ENCODE measurements at regions not wholly inside any gene's neighbourhood (a gene's known extent, or its start where the extent isn't known, plus 50 kb on each side); places are given as distances from the start of the nearest gene placed in this dataset.

GRCh38 chr20:22366631-22367030, 217.7 kb downstream of the FOXA2 start:
- DNase-seq (ENCODE audit: insufficient read length, low spot score) (no peak), FAIRE-seq (no peak)
- no peak for TF ChIP-seq POLR2A (IDR thresholded peaks at IDR 0.05; ENCODE audit: low read depth, low read length)
- TF ChIP-seq POLR2AphosphoS5 (IDR thresholded peaks at IDR 0.05; ENCODE audit: low read depth, low read length) = no peak
- no peak for TF ChIP-seq SPI1 (IDR thresholded peaks at IDR 0.05; ENCODE audit: low read depth, low read length)
- TF ChIP-seq POU2F2 (IDR thresholded peaks at IDR 0.05; ENCODE audit: low read depth, low read length) = no peak

DNA sequence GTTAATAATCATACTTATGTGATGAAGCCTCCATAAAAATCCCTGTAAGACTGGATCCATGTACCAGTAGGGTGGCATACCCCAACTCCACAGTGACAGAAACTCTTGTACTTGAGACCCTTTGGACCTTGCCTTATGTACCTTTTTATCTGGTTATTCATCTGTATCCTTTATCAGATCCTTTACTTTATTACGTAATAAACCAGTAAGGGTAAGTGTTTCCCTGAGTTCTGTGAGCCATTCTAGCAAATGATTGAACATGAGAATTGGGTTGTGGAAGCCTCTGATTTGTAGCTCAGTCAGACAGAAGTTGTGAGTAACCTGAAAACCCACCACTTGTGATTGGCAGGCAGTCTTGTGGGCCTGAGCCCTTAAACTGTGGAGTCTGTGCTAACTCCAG, 229.7 kb downstream of the FOXA2 start:
- no peak for FAIRE-seq
- no peak for DNase-seq (ENCODE audit: insufficient read length, low spot score)
- TF ChIP-seq POU2F2 (IDR thresholded peaks at IDR 0.05; ENCODE audit: low read depth, low read length) (no peak), POLR2A (IDR thresholded peaks at IDR 0.05; ENCODE audit: low read depth, low read length) (no peak), TAF1 (IDR thresholded peaks at IDR 0.05; ENCODE audit: low read depth, low read length) (no peak), SPI1 (IDR thresholded peaks at IDR 0.05; ENCODE audit: low read depth, low read length) (no peak), PAX5 (IDR thresholded peaks at IDR 0.05; ENCODE audit: insufficient read depth, low read length, severe bottlenecking) (no peak), POLR2AphosphoS5 (IDR thresholded peaks at IDR 0.05; ENCODE audit: low read depth, low read length) (no peak)

- DNase-seq (ENCODE audit: insufficient read length, low spot score) = no peak
- FAIRE-seq = no peak
- TF ChIP-seq SPI1 (IDR thresholded peaks at IDR 0.05; ENCODE audit: low read depth, low read length) (no peak), TAF1 (IDR thresholded peaks at IDR 0.05; ENCODE audit: low read depth, low read length) (no peak), PAX5 (IDR thresholded peaks at IDR 0.05; ENCODE audit: insufficient read depth, low read length, severe bottlenecking) (no peak), POLR2A (IDR thresholded peaks at IDR 0.05; ENCODE audit: low read depth, low read length) (no peak), POLR2AphosphoS5 (IDR thresholded peaks at IDR 0.05; ENCODE audit: low read depth, low read length) (no peak), POU2F2 (IDR thresholded peaks at IDR 0.05; ENCODE audit: low read depth, low read length) (no peak)
Measured at GRCh38 chr20:22353586-22353985, 230.8 kb downstream of the FOXA2 start.

DNA sequence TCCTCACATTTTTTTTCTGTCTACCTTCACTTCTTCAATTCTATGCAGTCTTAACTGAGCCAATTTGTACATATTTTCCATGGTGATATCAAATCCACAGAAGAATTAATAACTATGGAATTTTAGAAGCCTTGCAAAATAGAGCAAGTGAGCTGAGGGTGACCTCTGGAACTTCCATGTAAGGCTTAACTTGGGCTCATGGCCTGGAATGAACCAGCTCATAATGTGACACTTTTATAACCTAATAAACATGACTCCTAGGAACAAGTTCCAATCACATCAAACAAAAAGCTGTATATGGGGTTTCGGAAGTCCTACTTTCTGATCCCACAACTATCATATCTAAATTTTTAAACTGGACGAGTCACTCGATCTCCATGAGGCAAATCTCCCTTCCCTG, 232.4 kb downstream of the FOXA2 start:
- TF ChIP-seq PAX5 (IDR thresholded peaks at IDR 0.05; ENCODE audit: insufficient read depth, low read length, severe bottlenecking) (no peak), POLR2A (IDR thresholded peaks at IDR 0.05; ENCODE audit: low read depth, low read length) (no peak), SPI1 (IDR thresholded peaks at IDR 0.05; ENCODE audit: low read depth, low read length) (no peak), POU2F2 (IDR thresholded peaks at IDR 0.05; ENCODE audit: low read depth, low read length) (no peak), TAF1 (IDR thresholded peaks at IDR 0.05; ENCODE audit: low read depth, low read length) (no peak), POLR2AphosphoS5 (IDR thresholded peaks at IDR 0.05; ENCODE audit: low read depth, low read length) (no peak)
- FAIRE-seq = no peak

DNA sequence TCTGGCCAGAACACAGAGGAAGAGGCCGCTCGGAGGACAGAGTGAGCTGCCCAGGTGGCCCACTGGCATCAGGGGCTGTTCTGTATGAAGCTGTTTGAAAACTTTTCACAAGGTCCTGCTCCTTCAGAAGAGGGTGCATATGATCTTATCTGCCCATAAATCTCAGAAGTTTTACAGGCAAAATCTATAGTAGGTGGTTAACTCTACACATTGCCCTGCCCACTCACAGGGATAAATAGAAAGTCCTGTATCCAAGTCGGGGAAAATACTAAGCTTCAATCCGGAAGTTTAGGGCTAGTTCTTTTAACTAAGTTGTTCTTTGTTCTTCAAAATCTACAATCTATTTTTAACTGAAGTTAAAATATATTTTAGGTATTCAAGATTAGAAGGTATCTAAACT, 233.7 kb downstream of the FOXA2 start:
- FAIRE-seq = no peak
- TF ChIP-seq POLR2A (IDR thresholded peaks at IDR 0.05; ENCODE audit: low read depth, low read length) (no peak), SPI1 (IDR thresholded peaks at IDR 0.05; ENCODE audit: low read depth, low read length) (no peak), POU2F2 (IDR thresholded peaks at IDR 0.05; ENCODE audit: low read depth, low read length) (no peak), PAX5 (IDR thresholded peaks at IDR 0.05; ENCODE audit: insufficient read depth, low read length, severe bottlenecking) (no peak), POLR2AphosphoS5 (IDR thresholded peaks at IDR 0.05; ENCODE audit: low read depth, low read length) (no peak), TAF1 (IDR thresholded peaks at IDR 0.05; ENCODE audit: low read depth, low read length) (no peak)
- DNase-seq (ENCODE audit: insufficient read length, low spot score) = no peak

More for the DNA sequence above, 232.4 kb downstream of the FOXA2 start:
- no peak for DNase-seq (ENCODE audit: insufficient read length, low spot score)

- no peak for FAIRE-seq
- no peak for TF ChIP-seq TAF1 (IDR thresholded peaks at IDR 0.05; ENCODE audit: low read depth, low read length)
- no peak for TF ChIP-seq POLR2A (IDR thresholded peaks at IDR 0.05; ENCODE audit: low read depth, low read length)
- no peak for TF ChIP-seq SPI1 (IDR thresholded peaks at IDR 0.05; ENCODE audit: low read depth, low read length)
- no peak for TF ChIP-seq POLR2AphosphoS5 (IDR thresholded peaks at IDR 0.05; ENCODE audit: low read depth, low read length)
- no peak for TF ChIP-seq PAX5 (IDR thresholded peaks at IDR 0.05; ENCODE audit: insufficient read depth, low read length, severe bottlenecking)
- no peak for TF ChIP-seq POU2F2 (IDR thresholded peaks at IDR 0.05; ENCODE audit: low read depth, low read length)
- DNase-seq (ENCODE audit: insufficient read length, low spot score) = no peak
Measured at GRCh38 chr20:22348010-22348409, 236.4 kb downstream of the FOXA2 start.

DNA sequence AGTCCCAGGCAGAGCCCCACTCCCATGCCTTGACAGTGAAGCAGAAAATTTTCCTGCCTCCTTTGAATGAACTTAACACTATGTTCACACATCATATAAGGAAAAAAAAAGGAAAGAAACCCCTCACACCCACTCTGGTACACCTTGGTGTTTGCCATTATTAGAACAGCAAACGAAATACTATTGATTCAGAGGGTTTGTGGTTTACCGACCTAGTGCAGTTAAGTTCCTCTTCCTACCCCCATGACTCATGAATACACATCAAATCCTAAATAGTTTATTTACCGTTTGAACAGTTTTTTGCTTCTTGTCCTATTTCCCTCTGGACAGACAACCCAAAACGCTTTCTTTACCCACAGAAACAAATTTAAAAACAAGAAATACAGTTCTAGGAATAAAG, 237.7 kb downstream of the FOXA2 start:
- no peak for FAIRE-seq
- no peak for TF ChIP-seq TAF1 (IDR thresholded peaks at IDR 0.05; ENCODE audit: low read depth, low read length)
- TF ChIP-seq SPI1 (IDR thresholded peaks at IDR 0.05; ENCODE audit: low read depth, low read length) = no peak
- no peak for TF ChIP-seq POLR2AphosphoS5 (IDR thresholded peaks at IDR 0.05; ENCODE audit: low read depth, low read length)
- TF ChIP-seq POU2F2 (IDR thresholded peaks at IDR 0.05; ENCODE audit: low read depth, low read length) = no peak
- TF ChIP-seq PAX5 (IDR thresholded peaks at IDR 0.05; ENCODE audit: insufficient read depth, low read length, severe bottlenecking) = no peak
- no peak for TF ChIP-seq POLR2A (IDR thresholded peaks at IDR 0.05; ENCODE audit: low read depth, low read length)

DNA sequence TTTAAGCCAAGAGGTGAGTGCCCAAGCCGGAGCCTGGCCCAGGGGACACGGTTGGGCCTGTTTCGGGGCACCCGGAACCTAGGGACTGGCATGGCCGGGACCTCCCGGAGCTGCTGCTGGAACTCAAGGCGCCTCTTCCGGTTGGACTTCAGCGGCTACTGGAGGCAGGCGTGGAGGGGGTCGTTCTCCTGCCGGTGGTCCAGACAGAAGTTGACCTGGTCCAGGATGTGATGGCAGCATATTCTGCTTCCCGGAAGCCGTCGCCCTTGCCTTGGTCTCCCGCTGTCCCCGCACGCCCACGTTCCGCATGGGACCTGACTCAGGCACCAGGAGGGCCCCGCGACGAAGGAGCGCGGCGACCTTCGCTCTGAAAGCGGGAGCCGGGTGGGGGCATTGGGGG, 240.8 kb downstream of the FOXA2 start:
- no peak for DNase-seq (ENCODE audit: insufficient read length, low spot score)
- FAIRE-seq = no peak

More for the DNA sequence above, 237.7 kb downstream of the FOXA2 start:
- DNase-seq (ENCODE audit: insufficient read length, low spot score) = no peak

GRCh38 chr20:22342410-22342809, 242.0 kb downstream of the FOXA2 start:
- TF ChIP-seq PAX5 (IDR thresholded peaks at IDR 0.05; ENCODE audit: insufficient read depth, low read length, severe bottlenecking) (no peak), TAF1 (IDR thresholded peaks at IDR 0.05; ENCODE audit: low read depth, low read length) (no peak), SPI1 (IDR thresholded peaks at IDR 0.05; ENCODE audit: low read depth, low read length) (no peak), POLR2AphosphoS5 (IDR thresholded peaks at IDR 0.05; ENCODE audit: low read depth, low read length) (no peak), POLR2A (IDR thresholded peaks at IDR 0.05; ENCODE audit: low read depth, low read length) (no peak), POU2F2 (IDR thresholded peaks at IDR 0.05; ENCODE audit: low read depth, low read length) (no peak)
- FAIRE-seq = no peak

More for the DNA sequence above, 240.8 kb downstream of the FOXA2 start:
- no peak for TF ChIP-seq TAF1 (IDR thresholded peaks at IDR 0.05; ENCODE audit: low read depth, low read length)
- no peak for TF ChIP-seq SPI1 (IDR thresholded peaks at IDR 0.05; ENCODE audit: low read depth, low read length)
- TF ChIP-seq PAX5 (IDR thresholded peaks at IDR 0.05; ENCODE audit: insufficient read depth, low read length, severe bottlenecking) = no peak

GRCh38 chr20:22341508-22341907, 242.9 kb downstream of the FOXA2 start:
- DNase-seq (ENCODE audit: insufficient read length, low spot score) (no peak), FAIRE-seq (no peak)
- no peak for TF ChIP-seq POLR2A (IDR thresholded peaks at IDR 0.05; ENCODE audit: low read depth, low read length)
- no peak for TF ChIP-seq SPI1 (IDR thresholded peaks at IDR 0.05; ENCODE audit: low read depth, low read length)
- no peak for TF ChIP-seq TAF1 (IDR thresholded peaks at IDR 0.05; ENCODE audit: low read depth, low read length)
- TF ChIP-seq POLR2AphosphoS5 (IDR thresholded peaks at IDR 0.05; ENCODE audit: low read depth, low read length) = no peak
- TF ChIP-seq POU2F2 (IDR thresholded peaks at IDR 0.05; ENCODE audit: low read depth, low read length) = no peak
- no peak for TF ChIP-seq PAX5 (IDR thresholded peaks at IDR 0.05; ENCODE audit: insufficient read depth, low read length, severe bottlenecking)

More at GRCh38 chr20:22342410-22342809, 242.0 kb downstream of the FOXA2 start:
- DNase-seq (ENCODE audit: insufficient read length, low spot score) = no peak
